ENCODE measurements at regions not wholly inside any gene's neighbourhood (a gene's known extent, or its start where the extent isn't known, plus 50 kb on each side); places are given as distances from the start of the nearest gene placed in this dataset.
"Not testable (repeated sequence)": the region's sequence is repeated elsewhere in the genome, so short reads cannot be mapped to it uniquely, and the experiment has no call there.

- DNase-seq: not testable (repeated sequence)
Measured at GRCh38 chr6:49274809-49275769, 188.0 kb downstream of the MMUT start.

GRCh38 chr6:49269190-49269589 is 193.9 kb downstream of the MMUT start:
- no peak for DNase-seq

- no peak for DNase-seq
Measured at GRCh38 chr6:49264909-49265308, 198.1 kb downstream of the MMUT start.

- DNase-seq: no peak
Measured at GRCh38 chr6:49264496-49264895, 198.6 kb downstream of the MMUT start.

- no peak for DNase-seq
Measured at GRCh38 chr6:49257549-49257948, 205.5 kb downstream of the MMUT start.

GRCh38 chr6:49255335-49255734 is 207.7 kb downstream of the MMUT start:
- DNase-seq: no peak

GRCh38 chr6:49252901-49253300 is 210.2 kb downstream of the MMUT start:
- no peak for DNase-seq

GRCh38 chr6:49233483-49233882 is 229.6 kb downstream of the MMUT start:
- DNase-seq: no peak

- no peak for DNase-seq
Measured at GRCh38 chr6:49225471-49225870, 237.6 kb downstream of the MMUT start.

- DNase-seq: no peak
Measured at GRCh38 chr6:49220293-49220692, 242.8 kb downstream of the MMUT start.

- no peak for DNase-seq
Measured at GRCh38 chr6:49205526-49205925, 257.5 kb downstream of the MMUT start.

GRCh38 chr6:49202924-49203536 is 260.0 kb downstream of the MMUT start:
- DNase-seq: no peak

GRCh38 chr6:49198015-49198414 is 265.0 kb downstream of the MMUT start:
- no peak for DNase-seq

- DNase-seq: not testable (repeated sequence)
Measured at GRCh38 chr6:49162379-49162778, 300.7 kb downstream of the MMUT start.

GRCh38 chr6:49155316-49155715 is 307.7 kb downstream of the MMUT start:
- no peak for DNase-seq

GRCh38 chr6:49151957-49152356 is 311.1 kb downstream of the MMUT start:
- no peak for DNase-seq

- no peak for DNase-seq
Measured at GRCh38 chr6:49151461-49151860, 311.6 kb downstream of the MMUT start.

- DNase-seq: no peak
Measured at GRCh38 chr6:49151033-49151432, 312.0 kb downstream of the MMUT start.

GRCh38 chr6:49145280-49145679 is 317.8 kb downstream of the MMUT start:
- DNase-seq: no peak

- peak; percentile 59 for DNase-seq
Measured at GRCh38 chr6:49142421-49143151, 320.5 kb downstream of the MMUT start.

GRCh38 chr6:49121970-49122369 is 341.1 kb downstream of the MMUT start:
- no peak for DNase-seq

GRCh38 chr6:49118478-49118877 is 344.6 kb downstream of the MMUT start:
- DNase-seq: no peak

- DNase-seq: no peak
Measured at GRCh38 chr6:49110916-49111315, 352.1 kb downstream of the MMUT start.

GRCh38 chr6:49097664-49098063 is 365.4 kb downstream of the MMUT start:
- DNase-seq: not testable (repeated sequence)

Measured in NCI-H345 (cell line).